ENCODE measurements at regions not wholly inside any gene's neighbourhood (a gene's known extent, or its start where the extent isn't known, plus 50 kb on each side); places are given as distances from the start of the nearest gene placed in this dataset.

DNA sequence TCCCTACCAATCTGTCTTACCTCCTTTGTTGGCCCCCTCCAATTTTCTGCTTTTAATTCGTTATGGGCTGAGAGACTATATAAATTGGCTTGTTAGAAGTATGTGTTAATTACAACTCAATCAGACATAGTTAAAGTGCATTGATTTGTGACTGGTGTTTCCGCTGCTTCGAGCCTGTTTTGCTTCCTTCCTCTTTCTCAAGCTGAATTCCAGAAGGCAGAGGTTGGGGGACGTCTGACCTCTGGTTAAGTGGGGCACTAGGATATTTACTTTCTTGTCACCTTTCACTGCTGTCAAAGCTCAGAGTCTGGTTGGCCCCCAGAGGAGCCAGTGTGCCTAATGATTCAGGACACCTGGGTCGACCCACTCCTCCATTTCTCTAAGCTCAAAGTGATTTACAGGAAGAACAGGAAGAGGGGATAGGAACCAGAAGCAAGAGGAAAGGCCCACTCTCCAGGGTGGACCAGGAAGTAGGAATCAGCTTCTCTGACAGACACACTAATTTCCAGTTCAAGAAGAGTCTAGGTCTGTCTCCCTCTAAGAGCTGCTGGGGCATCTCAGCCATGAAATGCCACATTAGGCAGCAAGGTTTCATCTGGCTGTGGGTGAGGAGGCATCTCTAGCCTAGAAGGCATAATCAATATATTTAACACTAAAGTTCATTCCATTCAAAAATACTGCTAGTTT is 397.2 kb upstream of the NPVF start:
- Histone ChIP-seq H3K9me3 (ENCODE audit: control insufficient read depth, insufficient read depth, low read depth, low read length) (no peaks in the 10 kb centered on the region), H3K4me1 (ENCODE audit: control insufficient read depth, extremely low read depth, insufficient read depth, low read length) (no peaks in the 10 kb centered on the region), H2AFZ (ENCODE audit: low read length) (no peak overlapping the region), H3K9ac (ENCODE audit: insufficient read depth, low read length) (no peak overlapping the region), H3K27ac (ENCODE audit: insufficient read depth, low read length) (no peak overlapping the region), H3K79me2 (ENCODE audit: control insufficient read depth, insufficient read depth, low read length) (no peaks in the 10 kb centered on the region), H3K36me3 (ENCODE audit: control insufficient read depth, insufficient read depth, low read length) (no peaks in the 10 kb centered on the region), H3K4me3 (replicated peaks in 1 of 4; ENCODE audit: control extremely low read depth in 1 of 4, insufficient read depth in 1 of 4, low read depth in 3 of 4, low read length in 4 of 4) (no peak overlapping the region), H3K27me3 (ENCODE audit: control insufficient read depth, insufficient read depth, low read length) (no peaks in the 10 kb centered on the region), H3K4me2 (ENCODE audit: extremely low read depth, insufficient read depth, low read length) (no peak overlapping the region), H4K20me1 (ENCODE audit: control insufficient read depth, extremely low read depth, insufficient read depth, low read length) (no peaks in the 10 kb centered on the region)
- DNase-seq (ENCODE audit: low read depth in 2 of 2), result no peak
- TF ChIP-seq, protein P1, sequence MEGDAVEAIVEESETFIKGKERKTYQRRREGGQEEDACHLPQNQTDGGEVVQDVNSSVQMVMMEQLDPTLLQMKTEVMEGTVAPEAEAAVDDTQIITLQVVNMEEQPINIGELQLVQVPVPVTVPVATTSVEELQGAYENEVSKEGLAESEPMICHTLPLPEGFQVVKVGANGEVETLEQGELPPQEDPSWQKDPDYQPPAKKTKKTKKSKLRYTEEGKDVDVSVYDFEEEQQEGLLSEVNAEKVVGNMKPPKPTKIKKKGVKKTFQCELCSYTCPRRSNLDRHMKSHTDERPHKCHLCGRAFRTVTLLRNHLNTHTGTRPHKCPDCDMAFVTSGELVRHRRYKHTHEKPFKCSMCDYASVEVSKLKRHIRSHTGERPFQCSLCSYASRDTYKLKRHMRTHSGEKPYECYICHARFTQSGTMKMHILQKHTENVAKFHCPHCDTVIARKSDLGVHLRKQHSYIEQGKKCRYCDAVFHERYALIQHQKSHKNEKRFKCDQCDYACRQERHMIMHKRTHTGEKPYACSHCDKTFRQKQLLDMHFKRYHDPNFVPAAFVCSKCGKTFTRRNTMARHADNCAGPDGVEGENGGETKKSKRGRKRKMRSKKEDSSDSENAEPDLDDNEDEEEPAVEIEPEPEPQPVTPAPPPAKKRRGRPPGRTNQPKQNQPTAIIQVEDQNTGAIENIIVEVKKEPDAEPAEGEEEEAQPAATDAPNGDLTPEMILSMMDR (conservative IDR thresholded peaks at IDR 0.05 in 1 of 2, IDR thresholded peaks at IDR 0.05 in 1 of 2; ENCODE audit: low read depth in 1 of 2, low read length in 2 of 2), result no peak
- TF ChIP-seq EZH2 (IDR thresholded peaks at IDR 0.05; ENCODE audit: low read length, missing control alignments), result no peak

DNA sequence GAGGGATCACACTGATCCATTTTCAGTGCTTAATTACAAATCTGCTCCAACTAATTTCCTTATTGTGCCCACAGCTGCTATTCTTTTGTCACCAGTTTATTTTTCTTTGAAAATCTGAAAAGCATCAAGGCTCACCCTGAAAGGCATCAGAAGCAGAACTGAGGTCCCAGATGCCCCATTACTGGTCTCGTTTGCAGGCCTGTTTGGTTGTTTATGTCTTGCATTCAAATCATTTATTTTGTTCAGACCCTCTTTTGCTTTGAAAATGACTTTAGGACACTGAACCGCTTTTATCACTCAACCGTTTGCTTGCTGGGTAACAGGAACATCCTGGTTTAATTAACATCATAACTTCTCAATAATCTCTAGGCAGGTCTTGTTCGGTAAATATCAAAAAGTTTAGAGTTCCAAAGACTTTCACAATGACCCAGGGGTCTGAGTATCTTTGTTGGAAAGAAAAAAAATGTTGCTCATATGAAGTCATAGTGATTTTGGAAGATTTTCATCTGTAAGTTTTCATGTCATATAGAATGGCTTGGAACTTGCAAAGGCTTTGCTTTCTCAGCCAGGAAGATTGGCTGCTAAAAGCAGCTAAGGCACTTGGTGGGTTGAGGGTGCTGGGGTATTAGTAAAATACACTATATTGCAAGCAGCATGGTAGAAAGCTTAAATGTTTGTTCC is 398.3 kb upstream of the NPVF start:
- no peak overlapping the region for H3K27ac ChIP-seq (ENCODE audit: insufficient read depth, low read length)
- H3K4me2 ChIP-seq (ENCODE audit: extremely low read depth, insufficient read depth, low read length), result no peak overlapping the region
- TF ChIP-seq EZH2 (IDR thresholded peaks at IDR 0.05; ENCODE audit: low read length, missing control alignments), result no peak
- TF ChIP-seq, protein P1 (conservative IDR thresholded peaks at IDR 0.05 in 1 of 2, IDR thresholded peaks at IDR 0.05 in 1 of 2; ENCODE audit: low read depth in 1 of 2, low read length in 2 of 2), result no peak
- no peaks in the 10 kb centered on the region for H4K20me1 ChIP-seq (ENCODE audit: control insufficient read depth, extremely low read depth, insufficient read depth, low read length)
- H3K4me1 ChIP-seq (ENCODE audit: control insufficient read depth, extremely low read depth, insufficient read depth, low read length), result no peaks in the 10 kb centered on the region
- H3K9ac ChIP-seq (ENCODE audit: insufficient read depth, low read length), result no peak overlapping the region
- no peaks in the 10 kb centered on the region for H3K27me3 ChIP-seq (ENCODE audit: control insufficient read depth, insufficient read depth, low read length)
- DNase-seq (ENCODE audit: low read depth in 2 of 2), result no peak
- H3K4me3 ChIP-seq (replicated peaks in 1 of 4; ENCODE audit: control extremely low read depth in 1 of 4, insufficient read depth in 1 of 4, low read depth in 3 of 4, low read length in 4 of 4), result no peak overlapping the region
- no peaks in the 10 kb centered on the region for H3K36me3 ChIP-seq (ENCODE audit: control insufficient read depth, insufficient read depth, low read length)
- H2AFZ ChIP-seq (ENCODE audit: low read length), result no peak overlapping the region
- no peaks in the 10 kb centered on the region for H3K9me3 ChIP-seq (ENCODE audit: control insufficient read depth, insufficient read depth, low read depth, low read length)
- no peaks in the 10 kb centered on the region for H3K79me2 ChIP-seq (ENCODE audit: control insufficient read depth, insufficient read depth, low read length)

DNA sequence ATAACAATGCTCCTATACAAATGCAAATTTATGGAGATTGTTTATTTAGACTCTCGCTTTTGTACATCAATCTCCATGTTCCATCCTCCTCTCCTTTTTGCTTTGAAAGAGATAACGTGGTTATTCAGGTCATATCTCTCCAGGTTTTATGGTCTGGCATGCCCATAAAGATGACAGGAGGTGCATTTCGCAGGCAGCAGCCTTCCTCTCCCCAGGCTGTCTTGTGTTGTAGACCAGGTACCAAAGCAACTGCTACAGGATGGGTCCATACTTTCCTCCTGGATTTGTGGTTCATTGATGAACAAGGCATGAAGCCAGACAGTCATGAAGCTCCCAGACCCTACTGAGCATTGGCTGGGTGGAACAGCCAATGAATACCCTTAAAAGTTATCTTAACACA is 400.2 kb upstream of the NPVF start:
- no peak overlapping the region for H3K27ac ChIP-seq (ENCODE audit: insufficient read depth, low read length)
- DNase-seq (ENCODE audit: low read depth in 2 of 2), result no peak
- no peaks in the 10 kb centered on the region for H3K36me3 ChIP-seq (ENCODE audit: control insufficient read depth, insufficient read depth, low read length)
- H3K79me2 ChIP-seq (ENCODE audit: control insufficient read depth, insufficient read depth, low read length), result no peaks in the 10 kb centered on the region
- no peak overlapping the region for H3K9ac ChIP-seq (ENCODE audit: insufficient read depth, low read length)
- no peak overlapping the region for H2AFZ ChIP-seq (ENCODE audit: low read length)
- H3K27me3 ChIP-seq (ENCODE audit: control insufficient read depth, insufficient read depth, low read length), result no peaks in the 10 kb centered on the region
- H4K20me1 ChIP-seq (ENCODE audit: control insufficient read depth, extremely low read depth, insufficient read depth, low read length), result no peaks in the 10 kb centered on the region
- no peak overlapping the region for H3K4me2 ChIP-seq (ENCODE audit: extremely low read depth, insufficient read depth, low read length)
- no peaks in the 10 kb centered on the region for H3K4me1 ChIP-seq (ENCODE audit: control insufficient read depth, extremely low read depth, insufficient read depth, low read length)
- H3K4me3 ChIP-seq (replicated peaks in 1 of 4; ENCODE audit: control extremely low read depth in 1 of 4, insufficient read depth in 1 of 4, low read depth in 3 of 4, low read length in 4 of 4), result no peak overlapping the region
- TF ChIP-seq, protein P1 (conservative IDR thresholded peaks at IDR 0.05 in 1 of 2, IDR thresholded peaks at IDR 0.05 in 1 of 2; ENCODE audit: low read depth in 1 of 2, low read length in 2 of 2), result no peak
- TF ChIP-seq EZH2 (IDR thresholded peaks at IDR 0.05; ENCODE audit: low read length, missing control alignments), result no peak
- H3K9me3 ChIP-seq (ENCODE audit: control insufficient read depth, insufficient read depth, low read depth, low read length), result no peaks in the 10 kb centered on the region
